HG02642 (cell line): ENCODE measurements at regions not wholly inside any gene's neighbourhood (a gene's known extent, or its start where the extent isn't known, plus 50 kb on each side); places are given as distances from the start of the nearest gene placed in this dataset.

Experiments
- ATAC-seq: cut with Tn5 transposase; IDR thresholded peaks from one replicate; pipeline ENCODE4 v1.9.1; 2021; ENCODE audit warnings: mild to moderate bottlenecking; ENCODE audit not compliant: unreplicated experiment, poor library complexity

DNA sequence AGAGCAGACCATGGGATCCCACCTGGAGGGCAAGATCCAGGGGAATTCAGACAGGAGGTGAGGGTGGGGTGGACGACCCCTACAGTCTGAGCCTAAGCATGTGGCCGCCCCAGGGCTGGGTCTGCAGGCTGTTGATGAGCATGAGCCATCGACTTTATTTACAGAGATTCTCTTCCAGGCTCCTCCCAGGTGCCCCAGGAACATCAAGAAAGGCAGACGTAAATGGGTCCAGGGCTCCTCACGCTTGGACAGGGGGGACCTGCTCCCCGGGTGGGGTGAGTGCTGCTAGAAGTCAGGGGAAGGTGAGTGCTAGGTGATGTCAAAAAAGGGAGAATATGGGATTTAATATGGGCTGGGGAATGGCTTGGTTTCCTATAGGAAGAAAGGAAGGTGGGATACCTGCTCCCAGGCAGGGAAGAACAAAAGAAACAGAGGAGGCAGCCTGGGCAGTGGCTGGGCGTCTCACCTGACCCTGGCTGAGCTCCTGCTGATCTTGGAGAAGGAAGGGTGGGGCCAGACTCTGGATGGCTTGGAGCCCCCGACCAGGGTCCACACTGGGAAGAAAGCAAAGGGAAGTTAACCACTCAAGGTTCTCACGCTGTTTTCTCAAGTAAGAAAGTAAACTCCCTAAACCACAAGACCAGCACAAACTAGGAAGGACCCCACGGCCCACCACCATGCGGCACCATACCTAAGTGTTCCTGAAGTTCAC lies 162.1 kb upstream of the SHH start:
- no peak for ATAC-seq

DNA sequence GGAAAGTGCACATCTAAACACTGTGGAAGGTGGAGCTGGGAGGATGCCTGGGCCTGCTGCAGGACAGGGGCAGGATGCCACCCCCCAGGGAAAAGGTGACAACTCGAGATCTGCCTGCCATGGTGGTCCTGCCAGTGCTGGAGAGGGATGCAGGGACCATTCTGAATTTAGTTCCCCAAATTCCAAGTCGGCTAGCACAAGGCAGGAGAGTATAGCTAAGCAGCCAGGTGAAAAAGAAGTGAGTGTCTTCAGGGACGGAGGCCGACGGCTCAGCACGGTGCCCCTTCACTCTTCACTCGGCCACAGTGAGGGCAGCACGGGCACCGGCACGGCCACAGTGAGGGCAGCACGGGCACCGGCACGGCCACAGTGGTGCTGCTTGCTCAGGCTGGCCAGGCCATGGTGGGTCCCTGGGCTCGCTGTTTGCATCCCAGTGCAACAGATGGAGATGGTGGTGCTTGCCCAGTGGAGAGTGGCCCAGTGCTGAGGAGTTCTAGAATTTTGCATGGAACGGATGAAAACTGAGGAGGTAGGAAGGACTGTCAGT lies 161.3 kb upstream of the SHH start:
- ATAC-seq: no peak

DNA sequence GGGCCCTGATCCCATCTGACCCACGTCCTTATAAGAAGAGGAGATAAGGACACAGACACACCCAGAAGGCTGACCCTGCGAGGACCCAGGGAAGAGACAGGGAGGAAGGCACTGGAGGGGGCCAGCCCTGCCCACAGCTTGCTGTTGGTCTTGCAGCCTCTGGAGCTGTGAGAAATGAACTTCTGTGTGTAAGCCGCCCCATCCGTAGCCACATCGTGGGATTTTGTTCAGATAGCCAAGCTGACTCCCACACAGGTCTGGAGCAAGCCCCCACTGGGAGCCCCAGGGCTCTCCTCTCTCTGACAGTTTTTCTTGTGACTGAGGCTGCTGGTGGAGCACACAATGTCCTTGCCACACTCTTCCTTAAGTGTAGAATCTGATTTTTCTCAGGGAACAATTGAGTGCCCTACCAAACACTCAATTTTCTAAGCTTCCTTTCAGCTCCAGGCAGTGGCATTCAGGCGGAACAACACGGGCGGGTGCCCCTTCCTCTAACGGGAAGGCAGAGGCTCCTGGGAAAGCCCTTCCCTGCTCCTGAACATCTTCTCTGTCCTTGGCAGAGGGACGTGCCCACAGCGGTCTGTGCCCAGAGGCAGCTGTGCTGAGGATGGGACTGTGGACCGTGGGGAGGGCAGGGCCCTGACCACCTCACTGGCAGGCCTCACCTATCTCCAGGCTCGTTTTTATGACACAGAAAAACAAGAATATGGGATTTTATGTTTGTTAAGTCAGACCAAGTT lies 160.6 kb upstream of the SHH start:
- no peak for ATAC-seq

GRCh38 chr7:155972247-155972646 lies 160.0 kb upstream of the SHH start:
- no peak for ATAC-seq

- ATAC-seq: no peak
Observed at GRCh38 chr7:155971180-155971770, 159.0 kb upstream of the SHH start.

GRCh38 chr7:155969192-155969929 lies 157.1 kb upstream of the SHH start:
- ATAC-seq: no peak

GRCh38 chr7:155965010-155965409 lies 152.7 kb upstream of the SHH start:
- ATAC-seq: no peak

GRCh38 chr7:155964543-155964942 lies 152.3 kb upstream of the SHH start:
- ATAC-seq: no peak

GRCh38 chr7:155963771-155964195 lies 151.5 kb upstream of the SHH start:
- no peak for ATAC-seq

- ATAC-seq: no peak
Observed at GRCh38 chr7:155963356-155963755, 151.1 kb upstream of the SHH start.

DNA sequence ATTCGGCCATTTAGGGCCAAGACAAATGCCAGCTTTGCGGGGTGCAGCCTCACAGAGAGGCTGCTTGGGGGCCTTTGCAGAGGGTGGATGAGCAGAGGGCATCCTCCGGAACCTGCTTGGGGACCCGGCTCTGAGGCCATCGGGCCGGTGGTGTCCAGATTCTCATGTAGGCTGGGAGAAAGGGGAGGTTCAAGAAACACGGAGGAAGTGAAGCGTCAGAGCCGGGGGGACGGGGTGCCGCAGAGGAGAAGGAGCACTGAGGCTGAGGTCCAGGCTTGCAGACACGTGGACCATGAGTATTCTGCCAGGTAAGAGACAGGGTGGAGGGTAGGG lies 150.7 kb upstream of the SHH start:
- ATAC-seq: no peak

GRCh38 chr7:155962191-155962967 lies 150.1 kb upstream of the SHH start:
- ATAC-seq: no peak

- ATAC-seq: no peak
Observed at GRCh38 chr7:155961241-155962190, 149.3 kb upstream of the SHH start.

- no peak for ATAC-seq
Observed at GRCh38 chr7:155959894-155960293, 147.6 kb upstream of the SHH start.

DNA sequence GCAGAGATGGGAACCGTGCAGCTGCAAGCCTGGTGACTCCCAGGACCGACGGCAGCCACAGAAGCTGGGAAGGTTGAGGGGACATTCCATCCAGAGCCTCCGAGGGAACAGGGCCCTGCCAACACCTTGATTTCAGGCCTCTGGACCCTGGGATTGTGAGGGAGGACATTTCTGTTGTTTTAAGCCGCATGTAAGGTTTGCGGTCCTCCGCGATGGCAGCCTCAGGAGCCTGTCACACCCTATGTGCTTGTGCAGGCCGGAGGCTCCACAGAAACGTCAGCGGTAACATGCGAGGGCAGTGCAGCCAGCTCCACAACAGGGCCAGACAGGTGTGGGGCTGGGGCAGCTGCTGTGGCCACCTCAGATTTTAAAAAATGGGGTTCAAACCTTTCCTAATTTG lies 144.7 kb upstream of the SHH start:
- no peak for ATAC-seq

GRCh38 chr7:155955367-155955635 lies 143.0 kb upstream of the SHH start:
- no peak for ATAC-seq

GRCh38 chr7:155954550-155955366 lies 142.5 kb upstream of the SHH start:
- no peak for ATAC-seq

DNA sequence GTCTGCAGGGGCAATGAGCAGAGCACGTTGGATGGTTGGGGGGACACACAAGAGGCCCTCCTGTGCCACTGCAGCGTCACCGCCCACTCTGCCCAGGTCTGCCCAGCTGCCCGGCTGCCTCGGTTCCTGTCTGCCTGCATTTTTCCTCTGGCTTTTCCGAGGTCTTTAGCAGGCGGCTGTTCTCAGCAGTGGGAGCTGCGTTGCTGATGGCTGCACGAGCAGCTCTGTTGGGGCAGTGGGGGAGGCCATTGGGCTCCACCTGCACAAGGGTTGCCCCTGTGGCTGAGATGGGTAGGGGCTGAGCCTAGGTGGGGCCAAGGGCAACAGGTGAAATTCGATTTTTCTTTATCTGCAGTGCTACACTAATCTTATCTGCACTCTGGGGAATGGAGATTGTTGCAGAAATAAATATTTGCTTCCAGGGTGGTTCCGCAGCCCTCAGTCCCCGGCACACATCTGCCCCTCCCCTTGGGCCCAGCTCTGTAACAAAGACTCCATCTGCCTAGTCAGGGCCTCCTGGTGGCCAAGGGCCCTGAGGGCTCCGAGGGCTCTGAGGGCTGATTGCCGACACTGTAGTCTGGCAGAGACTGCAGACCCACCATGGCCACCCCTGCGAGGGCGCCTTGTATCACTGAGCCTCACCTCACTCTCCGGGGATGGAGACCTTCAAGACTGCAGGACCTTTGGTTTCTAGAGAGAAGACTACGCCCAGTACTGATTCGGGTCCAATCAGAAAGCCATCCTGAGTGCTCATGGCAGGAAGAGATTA lies 141.7 kb upstream of the SHH start:
- ATAC-seq: no peak
